ENCODE measurements at regions not wholly inside any gene's neighbourhood (a gene's known extent, or its start where the extent isn't known, plus 50 kb on each side); places are given as distances from the start of the nearest gene placed in this dataset.

- no peak overlapping the region for H3K4me3 Mint-ChIP-seq
- H3K4me1 Mint-ChIP-seq = no peaks in the 10 kb centered on the region
- no peak overlapping the region for H3K4me2 ChIP-seq
- no peaks in the 10 kb centered on the region for H4K20me1 ChIP-seq (replicated peaks; ENCODE audit: insufficient read depth)
- H3K27ac Mint-ChIP-seq = no peak overlapping the region
- no peak overlapping the region for H2AFZ ChIP-seq
- H3K9me2 ChIP-seq (ENCODE audit: insufficient read depth) = peaks cover 3% of the 10 kb centered on the region; the same call in 1 of the 2 replicates
- H3K79me2 ChIP-seq (replicated peaks; ENCODE audit: insufficient read depth) = no peaks in the 10 kb centered on the region
- H3K36me3 ChIP-seq (ENCODE audit: insufficient read depth) = no peaks in the 10 kb centered on the region
- H3K27ac ChIP-seq (ENCODE audit: low read depth) = no peak overlapping the region
- H3K9me3 Mint-ChIP-seq = peaks cover 12% of the 10 kb centered on the region
- H3K36me3 Mint-ChIP-seq (ENCODE audit: low read depth) = peaks cover 6% of the 10 kb centered on the region
- peaks cover 3% of the 10 kb centered on the region for H3K27me3 Mint-ChIP-seq (ENCODE audit: insufficient read depth, low read depth, poor library complexity)
- TF ChIP-seq NANOG (IDR thresholded peaks at IDR 0.05; ENCODE audit: borderline replicate concordance) = no peak
- TF ChIP-seq CTCF (conservative IDR thresholded peaks at IDR 0.05; ENCODE audit: low read depth in 2 of 2) = peak; percentile 36 to 49
- no peak for TF ChIP-seq CREB1 (CRISPR knock-in tag; IDR thresholded peaks at IDR 0.05; ENCODE audit: low read depth)
- no peaks in the 10 kb centered on the region for H3F3A ChIP-seq (replicated peaks; ENCODE audit: low read depth)
- H3K27me3 ChIP-seq (ENCODE audit: insufficient read depth) = no peaks in the 10 kb centered on the region
- no peak overlapping the region for H3K4me3 ChIP-seq
- peak; percentile 27 for DNase-seq (ENCODE audit: low spot score)
- H3K4me1 ChIP-seq (ENCODE audit: insufficient read depth) = no peaks in the 10 kb centered on the region
- ATAC-seq = peak; percentile 34; the same call in 1 of the 3 replicates
These were observed 324.1 kb downstream of the HAPSTR1 start for GRCh38 chr16:9415545-9415944.

GRCh38 chr16:9417898-9418297 lies 326.5 kb downstream of the HAPSTR1 start:
- no peak overlapping the region for H3K27ac Mint-ChIP-seq
- Histone ChIP-seq H4K20me1 (replicated peaks; ENCODE audit: insufficient read depth) (no peaks in the 10 kb centered on the region), H3F3A (replicated peaks; ENCODE audit: low read depth) (no peaks in the 10 kb centered on the region), H3K9me2 (ENCODE audit: insufficient read depth) (peaks cover 5% of the 10 kb centered on the region; the same call in 1 of the 2 replicates), H3K27ac (ENCODE audit: low read depth) (no peak overlapping the region), H3K4me2 (no peak overlapping the region), H3K36me3 (ENCODE audit: insufficient read depth) (no peaks in the 10 kb centered on the region), H3K4me1 (ENCODE audit: insufficient read depth) (no peaks in the 10 kb centered on the region), H3K4me3 (no peak overlapping the region), H3K79me2 (replicated peaks; ENCODE audit: insufficient read depth) (no peaks in the 10 kb centered on the region), H2AFZ (no peak overlapping the region), H3K27me3 (ENCODE audit: insufficient read depth) (no peaks in the 10 kb centered on the region)
- H3K4me3 Mint-ChIP-seq = no peak overlapping the region
- H3K27me3 Mint-ChIP-seq (ENCODE audit: insufficient read depth, low read depth, poor library complexity) = peaks cover 5% of the 10 kb centered on the region
- DNase-seq (ENCODE audit: low spot score) = no peak
- H3K9me3 Mint-ChIP-seq = peaks cover 12% of the 10 kb centered on the region
- H3K36me3 Mint-ChIP-seq (ENCODE audit: low read depth) = peaks cover 6% of the 10 kb centered on the region
- no peaks in the 10 kb centered on the region for H3K4me1 Mint-ChIP-seq
- ATAC-seq = no peak
- no peak for TF ChIP-seq ZNF462 (CRISPR knock-in tag; IDR thresholded peaks at IDR 0.05)
- no peak for TF ChIP-seq REST (IDR thresholded peaks at IDR 0.05; ENCODE audit: unreplicated experiment)
- TF ChIP-seq ETS1 (IDR thresholded peaks at IDR 0.05) = no peak
- TF ChIP-seq ZNF114 (CRISPR knock-in tag; IDR thresholded peaks at IDR 0.05) = no peak
